GDM1 (cell line): ENCODE measurements at regions not wholly inside any gene's neighbourhood (a gene's known extent, or its start where the extent isn't known, plus 50 kb on each side); places are given as distances from the start of the nearest gene placed in this dataset.

Experiments
- DNase-seq: peaks from one replicate; lab custom pipeline; 2025; lab: John Stamatoyannopoulos, UW

DNA sequence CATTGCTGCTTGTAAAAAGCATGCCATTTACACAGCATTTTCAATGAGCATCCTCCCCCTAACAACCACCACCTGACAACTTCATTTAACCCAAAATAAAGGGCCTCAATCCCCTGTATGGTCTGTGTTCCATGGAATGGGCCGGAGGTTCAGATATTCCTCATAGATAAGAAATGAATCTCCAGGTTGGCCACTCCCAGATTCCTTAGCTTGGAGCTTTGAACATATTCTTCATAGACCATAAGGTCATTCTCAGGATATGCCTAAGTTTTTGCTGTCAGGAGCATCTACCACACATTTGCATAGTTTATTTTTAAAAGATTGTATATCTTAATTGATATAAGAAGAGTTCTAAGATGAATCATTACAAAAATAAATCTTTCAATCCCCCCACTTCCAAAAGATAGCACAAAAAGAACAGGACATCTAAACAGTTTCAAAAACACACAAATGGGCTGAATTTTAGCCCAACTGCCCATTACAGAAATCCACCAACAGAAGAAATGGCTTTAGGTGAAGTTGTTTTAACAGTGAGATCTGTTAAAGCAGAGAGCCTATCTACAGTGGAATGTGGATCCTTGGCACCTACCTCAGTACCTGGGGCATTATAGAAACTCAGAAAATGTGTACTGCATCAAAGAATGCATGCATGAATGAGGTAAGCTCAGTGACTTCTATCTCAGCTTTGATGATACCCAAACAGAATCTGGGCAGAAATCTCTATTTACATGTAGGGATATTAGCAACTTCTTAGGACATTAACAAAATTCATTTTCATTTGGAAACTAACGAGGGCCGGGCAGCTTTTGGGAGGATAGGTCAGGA lies 179.8 kb downstream of the SEC61B start:
- DNase-seq, result no peak

DNA sequence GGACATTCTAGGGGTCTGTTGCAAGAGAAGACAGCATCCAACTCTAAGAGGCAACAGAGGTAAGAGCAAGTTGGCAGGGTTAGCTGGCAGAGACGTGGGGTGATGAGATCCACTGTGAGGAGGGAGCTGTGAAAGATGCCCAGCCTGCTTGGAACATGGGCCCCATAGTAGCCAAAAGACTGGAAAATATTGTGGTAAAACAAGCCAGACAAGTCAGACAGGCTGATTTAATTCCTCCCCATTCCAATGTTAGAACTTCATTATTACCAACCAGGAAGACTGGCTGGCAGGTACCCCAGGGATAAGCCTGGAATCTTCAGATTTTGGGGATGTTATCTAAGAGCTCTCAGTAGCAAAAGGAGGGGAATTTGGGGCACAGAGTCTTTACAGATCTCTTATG lies 181.3 kb downstream of the SEC61B start:
- DNase-seq, result no peak

DNA sequence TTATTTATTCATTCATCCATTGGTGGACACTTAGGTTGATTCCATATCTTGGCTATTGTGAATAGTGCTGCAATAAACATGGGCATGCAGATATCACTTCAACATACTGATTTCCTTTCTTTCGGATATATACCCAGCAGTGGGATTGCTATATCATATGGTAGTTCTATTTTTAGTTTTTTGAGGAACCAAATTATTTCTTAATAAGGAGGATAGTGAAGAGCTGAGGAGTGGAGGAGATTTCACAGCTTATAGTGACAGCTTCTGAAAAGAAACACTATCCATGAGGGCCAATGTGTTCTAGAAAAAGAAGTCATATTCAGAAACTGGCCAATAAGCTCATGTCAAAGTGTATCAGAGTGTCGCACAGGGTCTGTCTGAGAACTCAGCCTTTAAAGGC lies 183.3 kb downstream of the SEC61B start:
- no peak for DNase-seq

DNA sequence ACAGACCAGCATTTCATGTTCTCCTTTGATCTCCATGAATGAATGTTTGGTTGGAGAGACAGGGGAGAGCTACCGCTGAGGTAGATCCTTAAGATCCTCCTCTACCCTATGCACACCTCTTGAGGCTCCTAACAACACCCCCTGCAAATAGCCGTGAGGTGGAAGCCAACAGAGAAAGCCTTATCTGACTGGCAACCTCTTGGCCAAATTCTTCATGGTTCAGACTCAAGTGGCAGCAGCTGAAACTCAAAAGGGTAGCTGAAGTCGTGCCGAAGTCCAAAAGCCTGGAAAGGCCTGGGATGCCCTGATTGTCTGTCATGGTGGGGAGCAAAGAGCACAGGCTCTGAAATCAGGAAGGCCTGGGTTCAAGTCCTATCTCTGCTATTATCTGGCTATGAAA lies 184.9 kb downstream of the SEC61B start:
- no peak for DNase-seq

DNA sequence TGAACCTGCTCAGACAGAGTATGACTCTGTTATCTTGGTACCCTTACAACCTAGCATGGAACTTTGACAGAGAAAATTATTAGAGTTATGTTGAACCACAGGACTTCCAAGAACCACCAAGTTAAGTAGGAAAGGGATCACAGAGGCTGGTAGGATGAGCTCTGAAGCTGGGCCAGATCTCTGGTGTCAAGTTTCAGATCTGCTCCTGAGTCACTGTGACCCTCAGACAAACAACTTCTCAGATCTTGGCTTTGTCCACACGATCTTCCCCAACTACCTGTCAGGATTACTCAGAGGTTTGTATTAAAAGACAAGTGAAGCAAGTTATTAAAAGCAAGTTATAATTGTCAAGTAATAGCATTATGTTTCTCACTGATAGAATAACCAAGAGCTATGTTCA lies 189.0 kb downstream of the SEC61B start:
- no peak for DNase-seq

DNA sequence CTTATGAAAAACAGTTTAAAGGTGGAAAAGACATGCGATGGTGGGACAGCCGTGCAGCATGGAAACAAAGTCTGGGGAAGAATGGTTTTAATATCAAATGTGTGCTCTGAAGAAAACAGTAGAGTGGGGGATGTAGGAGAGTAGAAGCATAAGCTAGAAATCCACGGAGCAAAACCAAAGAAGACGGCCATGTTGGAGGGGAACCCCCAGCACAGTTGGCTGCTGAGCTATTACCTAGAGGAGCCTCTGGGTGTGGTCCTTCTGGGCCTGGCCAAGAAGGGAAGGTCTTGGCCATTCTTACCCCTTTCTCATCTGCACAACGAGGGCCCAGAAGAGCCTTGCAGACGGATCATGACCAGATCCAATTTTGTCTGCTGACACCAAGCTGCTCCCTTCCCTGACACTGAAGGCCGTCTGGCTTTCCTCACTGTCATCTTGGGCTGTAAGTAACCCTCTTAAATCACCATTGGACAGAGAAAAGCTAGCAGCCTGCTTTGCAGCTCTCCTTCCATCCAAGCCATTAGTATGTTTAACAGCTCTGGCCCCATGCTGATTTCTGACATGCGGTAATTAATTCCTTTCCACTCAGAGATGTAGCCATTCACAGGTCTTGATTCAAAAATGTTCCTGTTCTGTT lies 189.5 kb downstream of the SEC61B start:
- DNase-seq, result no peak

GRCh38 chr9:99412606-99413005 lies 190.5 kb downstream of the SEC61B start:
- no peak for DNase-seq

DNA sequence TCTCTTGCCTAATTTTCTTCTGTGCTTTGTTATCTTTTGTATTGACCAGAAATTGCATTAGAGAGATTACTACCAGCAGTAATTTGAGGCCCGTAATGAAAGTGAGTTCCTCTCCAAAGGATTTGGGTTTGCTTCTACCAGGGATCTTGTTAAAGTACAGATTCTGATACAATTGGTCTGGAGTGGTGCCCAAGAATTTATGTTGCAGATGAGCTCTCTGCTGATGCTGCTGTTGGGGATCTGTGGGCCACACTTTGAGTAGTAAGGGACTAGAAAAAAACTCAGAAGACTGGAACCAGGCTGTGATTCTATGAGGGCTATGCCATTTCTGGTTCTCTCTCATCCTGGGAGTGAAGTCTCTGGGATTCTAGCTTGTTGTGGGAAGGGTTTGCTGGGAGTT lies 192.2 kb downstream of the SEC61B start:
- DNase-seq, result no peak

GRCh38 chr9:99415606-99416005 lies 193.5 kb downstream of the SEC61B start:
- DNase-seq, result no peak

DNA sequence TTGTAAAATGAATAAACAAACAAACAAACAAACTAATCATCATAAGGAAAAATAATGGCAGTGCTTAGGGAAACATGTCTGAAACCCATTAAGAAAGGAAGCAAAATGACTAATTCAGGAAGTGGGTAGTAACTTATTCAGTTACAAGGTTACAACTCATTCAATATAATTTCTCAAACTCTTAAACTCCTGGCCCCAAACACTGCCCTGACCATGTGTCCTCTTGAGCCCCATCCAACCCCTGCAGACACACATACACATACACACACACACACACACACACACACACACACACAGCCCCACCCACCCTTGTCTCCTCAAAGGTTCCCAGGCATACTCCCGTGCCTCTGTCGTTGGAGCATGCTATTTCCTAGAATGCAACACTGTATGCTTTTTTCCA lies 193.9 kb downstream of the SEC61B start:
- DNase-seq, result no peak

DNA sequence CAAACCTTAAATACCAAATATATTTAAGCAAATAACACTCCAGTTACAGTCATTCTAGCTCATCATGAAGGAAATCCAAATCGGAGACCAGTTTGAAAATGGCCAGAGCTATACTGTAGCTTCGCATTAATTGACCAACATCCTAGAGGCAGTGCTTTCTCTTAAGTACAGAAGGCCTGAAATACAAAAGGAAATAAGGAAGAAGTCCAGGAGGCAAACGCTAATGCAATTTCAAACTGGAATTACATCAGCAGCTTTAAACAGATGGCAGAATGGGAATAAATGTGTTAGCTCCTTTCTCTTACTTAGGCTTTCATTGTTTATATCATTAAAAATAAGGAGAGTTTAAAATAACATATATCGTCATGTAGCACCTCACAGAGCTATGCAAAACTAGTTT lies 197.0 kb downstream of the SEC61B start:
- DNase-seq, result no peak

- DNase-seq, result no peak
These were observed 199.3 kb downstream of the SEC61B start for GRCh38 chr9:99421369-99421768.

GRCh38 chr9:99425124-99425523 lies 203.0 kb downstream of the SEC61B start:
- DNase-seq, result no peak

DNA sequence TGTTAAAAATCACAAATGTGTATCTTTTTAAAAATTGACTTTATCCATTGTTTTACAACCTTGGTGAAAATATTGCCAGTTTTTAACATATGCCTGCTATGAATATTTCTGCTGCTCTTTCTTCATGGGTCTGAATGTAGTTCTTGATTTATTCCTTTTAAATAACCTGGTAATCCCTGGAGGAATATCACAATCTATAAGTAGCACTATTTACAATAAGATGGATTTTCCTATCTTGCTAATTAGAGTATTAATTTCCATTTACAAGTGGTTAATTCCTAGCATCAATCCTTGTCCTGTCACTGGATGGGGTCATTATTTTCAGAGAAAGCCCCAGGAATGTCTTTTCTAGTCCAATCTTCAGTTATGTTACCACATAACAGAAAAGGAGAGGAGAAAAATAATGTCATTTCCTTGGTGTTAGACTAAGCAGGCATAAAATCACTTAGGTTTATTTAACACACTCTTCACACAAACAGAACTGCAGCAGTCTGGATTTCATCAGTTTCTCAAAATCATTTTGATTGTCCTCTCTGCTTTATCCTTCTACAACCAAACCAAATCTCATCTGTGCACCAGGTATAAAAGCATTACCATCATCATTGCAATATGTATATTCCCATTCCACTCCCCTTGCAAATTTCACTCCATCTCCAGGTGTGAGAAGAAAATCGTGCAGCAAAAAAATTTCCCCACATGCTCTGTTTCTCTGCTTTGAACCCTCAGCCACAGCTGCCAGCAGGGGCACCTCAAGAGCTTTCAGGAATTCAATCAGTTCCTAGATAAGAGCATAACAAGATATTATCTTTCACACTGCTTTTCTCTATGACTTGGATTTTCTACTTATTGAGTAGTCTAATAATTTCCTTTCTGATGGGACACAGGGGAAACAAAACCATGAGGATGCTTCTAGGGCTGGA lies 204.1 kb downstream of the SEC61B start:
- DNase-seq, result no peak

DNA sequence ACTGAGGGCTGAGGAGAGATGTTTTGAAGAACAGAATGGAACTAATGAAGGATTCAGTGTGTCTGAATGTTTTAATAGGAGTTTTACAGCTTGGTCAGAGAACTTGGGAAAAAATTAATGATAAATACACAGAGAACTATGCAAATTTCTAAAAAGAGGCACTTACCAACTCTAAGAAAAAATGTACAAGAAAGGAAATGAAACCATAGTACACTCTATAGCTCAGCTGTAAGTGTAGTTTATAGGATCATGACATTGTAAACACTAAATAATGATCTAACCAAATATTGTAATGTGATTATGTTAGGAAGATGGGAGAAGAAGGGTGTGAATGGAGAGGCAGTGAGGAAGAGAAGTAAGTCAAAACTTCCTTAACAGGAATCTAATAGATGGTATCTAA lies 205.2 kb downstream of the SEC61B start:
- DNase-seq, result no peak

GRCh38 chr9:99430301-99430700 lies 208.2 kb downstream of the SEC61B start:
- no peak for DNase-seq

GRCh38 chr9:99431103-99431502 lies 209.0 kb downstream of the SEC61B start:
- no peak for DNase-seq

DNA sequence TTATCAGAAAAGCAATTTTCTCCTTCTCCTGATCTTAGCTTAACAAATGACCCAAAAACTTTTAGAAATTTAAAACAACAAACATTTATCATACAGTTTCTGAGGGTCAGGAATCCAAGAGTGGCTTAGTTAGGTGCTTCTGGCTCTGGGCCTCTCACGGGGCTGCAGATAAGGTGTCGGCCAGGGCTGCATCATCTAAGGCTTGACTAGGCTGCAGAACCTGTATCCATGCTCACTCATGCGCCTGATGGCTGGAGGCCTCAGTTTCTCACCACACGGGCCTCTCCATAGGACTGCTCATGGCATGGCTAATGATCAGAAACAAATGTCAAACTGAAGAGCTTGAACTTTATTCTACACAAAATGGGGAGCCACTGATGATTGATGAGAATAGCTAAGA lies 210.0 kb downstream of the SEC61B start:
- DNase-seq, result no peak

GRCh38 chr9:99433095-99433494 lies 211.0 kb downstream of the SEC61B start:
- no peak for DNase-seq

DNA sequence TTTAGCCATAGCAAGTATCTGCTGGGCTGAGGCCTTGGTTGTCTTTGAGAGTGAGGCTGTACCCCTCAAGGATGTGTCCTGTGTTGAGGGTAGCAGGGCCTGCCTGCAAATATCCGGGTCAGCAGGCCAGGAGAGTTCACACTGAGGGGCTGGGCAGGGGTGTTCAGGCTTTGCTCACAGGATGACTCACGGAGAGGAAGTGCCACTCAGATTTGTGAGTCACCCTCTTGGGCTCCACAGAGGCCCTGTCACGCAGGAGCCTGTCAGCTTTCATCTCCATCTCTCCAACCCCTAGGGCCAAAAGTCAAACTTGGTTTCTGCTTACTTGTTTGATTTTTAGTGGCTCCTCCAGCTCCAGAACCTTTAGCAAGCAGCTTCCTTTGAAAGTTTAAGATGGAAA lies 211.5 kb downstream of the SEC61B start:
- DNase-seq, result no peak

- DNase-seq, result no peak
These were observed 214.5 kb downstream of the SEC61B start for GRCh38 chr9:99436616-99437015.

DNA sequence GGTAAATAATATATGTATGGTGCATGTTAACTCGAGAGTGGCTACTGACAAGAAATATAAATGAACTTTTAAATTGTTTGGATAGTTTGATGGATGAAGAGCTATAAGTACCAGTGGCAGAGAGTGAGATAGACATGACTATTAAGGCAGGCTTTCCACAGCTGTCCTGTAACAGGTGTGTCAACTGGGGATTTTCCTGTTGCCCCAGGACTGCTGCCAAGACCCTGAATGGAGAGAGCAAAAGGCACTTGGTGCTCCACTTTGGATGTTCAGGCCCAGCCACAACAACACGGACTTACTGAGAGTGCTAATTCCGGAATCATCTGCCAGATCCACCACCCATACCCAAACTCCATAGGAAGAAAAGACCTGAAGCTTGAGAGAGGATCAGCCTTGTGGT lies 215.1 kb downstream of the SEC61B start:
- DNase-seq, result no peak

GRCh38 chr9:99438596-99438995 lies 216.5 kb downstream of the SEC61B start:
- DNase-seq, result no peak
